ENCODE measurements at regions not wholly inside any gene's neighbourhood (a gene's known extent, or its start where the extent isn't known, plus 50 kb on each side); places are given as distances from the start of the nearest gene placed in this dataset.
"Not testable (repeated sequence)": the region's sequence is repeated elsewhere in the genome, so short reads cannot be mapped to it uniquely, and the experiment has no call there.

- DNase-seq: no peak
These were observed 121.3 kb upstream of the JADE1 start for GRCh38 chr4:128688033-128688721.

DNA sequence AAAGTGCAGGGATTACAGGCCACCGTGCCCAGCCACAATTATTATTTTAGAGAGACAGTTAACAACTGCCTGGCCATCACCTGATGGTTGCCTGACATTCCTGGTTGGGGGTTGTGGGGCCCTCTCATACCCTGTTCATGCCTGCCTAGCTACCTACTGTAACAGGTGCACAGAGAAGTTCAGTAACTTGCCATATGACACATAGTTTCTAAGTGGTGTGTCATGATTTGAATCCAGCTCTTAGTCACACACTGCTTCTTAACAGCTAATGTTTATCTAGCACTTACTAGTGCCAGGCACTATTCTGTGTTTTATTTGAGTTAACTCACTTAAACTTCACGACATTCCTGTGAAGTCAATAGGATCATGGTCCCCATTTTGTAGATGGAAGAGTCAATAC, 122.7 kb upstream of the JADE1 start:
- no peak for DNase-seq

DNA sequence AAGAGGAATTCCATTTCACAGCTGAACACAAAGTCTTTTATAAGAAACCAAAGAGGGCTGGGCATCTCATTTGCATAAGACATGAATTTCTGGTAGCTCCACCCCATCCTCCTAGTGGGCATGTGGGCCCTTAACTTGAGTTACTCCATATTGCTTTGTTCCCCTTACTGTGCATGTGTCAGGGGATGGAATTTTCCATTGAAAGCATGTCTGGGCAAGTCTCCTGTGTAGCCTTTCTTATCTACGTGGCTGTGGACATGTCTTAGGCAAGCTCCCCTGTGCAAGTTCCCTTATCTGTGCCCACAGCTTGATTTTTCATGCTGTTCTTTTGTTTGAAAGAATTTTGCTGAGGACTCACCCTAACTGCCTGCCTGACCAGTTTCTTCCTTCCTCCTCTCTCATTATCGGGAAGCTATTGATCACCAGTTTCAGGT, 123.5 kb upstream of the JADE1 start:
- no peak for DNase-seq

DNA sequence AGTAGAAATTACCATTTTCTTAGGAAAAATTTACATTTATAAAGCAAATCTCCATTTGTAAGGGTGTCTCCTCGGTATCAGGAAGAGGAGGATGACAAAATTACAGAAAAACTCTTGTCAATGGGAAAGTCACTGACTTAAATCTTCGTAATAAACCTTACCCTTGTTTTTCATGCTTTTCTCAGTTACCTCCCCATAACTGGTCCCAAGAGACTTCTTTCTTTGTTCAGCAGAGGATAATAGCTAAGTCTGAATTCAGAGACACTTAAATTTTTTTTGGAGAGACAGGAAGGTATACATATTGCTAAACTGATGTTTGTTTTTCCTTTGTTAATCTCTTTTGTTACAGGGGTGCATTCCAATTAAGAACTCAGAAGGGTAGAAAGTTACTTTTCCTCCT, 125.5 kb upstream of the JADE1 start:
- DNase-seq: no peak

DNA sequence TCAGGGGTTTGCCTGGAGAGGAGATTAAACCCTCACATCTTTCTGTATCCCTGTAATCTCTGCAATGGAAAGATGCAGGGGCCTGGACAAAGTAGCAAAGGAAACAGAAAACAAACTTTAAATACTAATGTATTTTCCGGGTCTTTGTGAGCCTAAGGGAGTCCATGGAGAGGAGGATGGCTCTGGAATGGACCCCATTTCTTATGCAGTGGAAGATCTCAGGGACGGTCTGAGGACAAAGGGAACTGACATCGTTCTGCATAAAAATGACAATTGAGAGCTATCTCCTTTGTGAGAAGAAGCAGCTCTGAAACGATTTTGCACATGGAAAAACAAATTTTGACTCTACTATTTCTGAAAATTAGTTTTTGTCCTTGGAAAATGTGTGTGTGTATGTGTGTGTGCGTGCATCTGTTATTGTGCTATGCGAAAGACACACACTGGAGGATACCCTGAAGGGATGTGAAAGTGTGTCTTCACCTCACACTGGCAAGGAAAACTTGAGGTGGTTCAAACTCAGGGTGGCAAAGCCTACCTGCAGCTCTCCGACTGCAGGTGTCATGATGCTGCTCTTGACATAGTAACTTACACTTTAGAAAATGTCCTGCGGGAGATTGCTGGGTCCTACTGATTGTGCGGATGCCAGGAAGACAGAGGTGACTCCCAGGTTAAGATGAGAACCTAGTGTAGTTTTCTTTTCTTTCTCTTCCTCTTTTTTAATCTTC, 126.4 kb upstream of the JADE1 start:
- no peak for DNase-seq

DNA sequence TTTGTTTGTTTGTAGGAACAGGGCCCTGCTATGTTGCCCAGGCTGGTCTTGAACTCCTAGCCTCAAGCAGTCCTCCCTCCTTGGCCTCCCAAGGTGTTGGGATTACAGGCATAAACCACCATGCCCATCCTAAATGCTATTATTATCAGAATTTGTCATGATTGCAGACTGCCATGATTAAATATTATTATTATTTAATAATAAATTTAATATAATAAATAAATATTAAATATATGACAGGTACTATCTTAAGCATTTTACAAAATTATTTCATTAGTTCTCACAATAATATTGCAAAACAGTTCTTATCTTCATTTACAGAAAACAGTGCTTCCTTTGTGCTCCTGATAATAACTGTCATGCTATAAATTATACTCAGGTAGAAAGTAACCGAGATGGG, 133.4 kb upstream of the JADE1 start:
- no peak for DNase-seq

DNA sequence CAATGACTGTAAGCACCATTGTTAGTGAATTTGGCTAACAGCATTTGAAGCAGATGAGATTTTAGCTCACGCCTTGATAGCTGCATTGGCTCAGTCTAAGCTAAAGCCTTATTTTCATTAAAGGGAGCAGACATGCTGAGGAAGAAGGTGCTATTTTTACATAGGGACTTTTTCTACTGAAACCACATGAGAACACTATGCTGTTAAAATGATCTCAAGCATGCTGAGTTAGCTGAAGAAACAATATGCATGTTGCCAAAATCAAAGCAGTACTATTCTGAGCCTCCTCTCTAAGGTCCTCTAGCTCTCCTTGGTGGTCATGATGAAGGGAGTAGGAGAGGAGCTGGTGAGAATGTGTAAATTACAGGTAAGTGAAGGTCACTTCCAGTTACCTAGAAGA, 134.4 kb upstream of the JADE1 start:
- DNase-seq: no peak

DNA sequence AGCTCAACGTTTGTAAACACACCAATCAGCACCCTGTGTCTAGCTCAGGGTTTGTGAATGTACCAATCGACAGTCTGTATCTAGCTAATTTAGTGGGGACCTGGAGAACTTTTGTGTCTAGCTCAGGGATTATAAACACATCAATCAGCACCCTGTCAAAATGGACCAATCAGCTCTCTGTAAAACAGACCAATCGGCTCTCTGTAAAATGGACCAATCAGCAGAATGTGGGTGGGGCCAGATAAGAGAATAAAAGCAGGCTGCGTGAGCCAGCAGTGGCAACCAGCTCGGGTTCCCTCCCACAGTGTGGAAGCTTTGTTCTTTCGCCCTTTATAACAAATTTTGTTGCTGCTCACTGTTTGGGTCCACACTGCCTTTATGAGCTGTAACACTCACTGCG, 136.3 kb upstream of the JADE1 start:
- DNase-seq: not testable (repeated sequence)

- not testable (repeated sequence) for DNase-seq
These were observed 136.9 kb upstream of the JADE1 start for GRCh38 chr4:128672596-128672995.

DNA sequence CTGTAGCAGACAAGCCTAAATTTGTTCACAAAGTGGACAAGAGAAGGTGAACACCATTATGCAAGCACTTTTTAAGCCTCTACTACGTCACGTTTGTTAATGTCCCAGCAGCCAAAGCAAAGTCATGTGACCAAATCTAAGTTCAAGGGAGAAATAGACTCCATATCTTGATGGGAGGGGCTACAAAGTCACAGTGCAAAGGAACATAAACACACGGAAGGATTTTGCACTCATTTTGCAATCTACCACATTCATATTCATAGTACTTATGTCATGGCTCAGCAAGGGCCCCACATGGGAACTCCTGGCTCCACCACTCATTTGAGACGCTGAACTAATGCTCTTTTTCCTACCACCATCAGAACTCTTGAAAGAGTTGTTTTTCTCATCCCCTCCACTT, 139.0 kb upstream of the JADE1 start:
- DNase-seq: no peak

DNA sequence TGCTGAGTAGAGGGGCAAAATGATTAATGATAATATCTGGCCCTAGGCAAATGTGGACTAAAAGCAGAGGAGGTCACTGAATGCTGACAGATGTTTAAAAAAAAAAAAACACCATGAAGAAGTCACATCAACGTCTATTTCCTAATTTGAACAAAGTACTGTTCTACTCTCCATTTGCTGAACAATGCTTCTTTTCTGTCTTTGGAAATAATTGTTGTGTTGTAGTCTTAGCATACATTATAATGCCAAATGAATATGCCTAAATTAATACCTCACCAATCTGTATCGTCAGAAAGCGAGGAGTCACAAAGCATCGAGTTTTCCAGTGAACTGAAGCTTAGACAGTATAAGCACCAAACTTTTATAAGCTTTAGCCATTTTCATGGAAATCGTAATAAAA, 140.9 kb upstream of the JADE1 start:
- no peak for DNase-seq

DNA sequence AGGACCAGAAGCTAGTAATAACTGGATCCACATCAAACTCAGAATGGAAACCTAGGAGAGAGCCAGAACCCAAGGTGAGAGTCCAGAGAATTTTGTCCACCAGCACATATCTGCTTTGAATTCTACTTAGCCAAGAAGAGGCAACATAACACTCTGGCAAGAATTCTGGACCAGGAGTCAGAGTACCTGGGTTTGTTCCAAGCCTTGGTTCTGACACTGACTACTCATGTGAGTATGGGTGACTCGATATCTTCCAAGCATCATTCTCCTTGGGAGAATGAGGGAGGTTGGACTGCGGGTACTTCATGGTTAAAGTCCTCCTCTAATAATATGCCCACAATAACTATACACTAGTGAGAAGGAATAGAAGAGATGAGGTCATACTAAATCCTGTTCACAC, 144.0 kb upstream of the JADE1 start:
- DNase-seq: no peak

GRCh38 chr4:128663325-128663724, 146.2 kb upstream of the JADE1 start:
- no peak for DNase-seq

DNA sequence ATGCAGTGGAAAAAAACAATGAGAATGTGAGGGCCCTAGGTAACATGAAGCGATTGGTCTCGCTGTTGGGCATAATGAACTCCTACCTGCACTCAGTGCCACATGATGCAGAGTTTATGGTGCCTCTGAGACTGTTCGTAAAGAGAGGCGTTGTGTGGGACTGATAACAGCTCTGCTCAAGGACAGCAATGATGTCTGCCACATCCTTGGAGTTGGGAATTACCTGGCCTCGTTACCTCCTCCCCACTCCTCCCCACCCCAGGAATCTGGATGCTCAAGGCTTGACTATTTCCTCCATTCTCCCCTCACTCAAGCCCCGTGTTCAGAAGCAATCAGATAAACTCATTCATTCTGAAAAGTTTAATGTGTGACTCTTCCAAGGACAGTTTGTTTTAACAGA, 148.0 kb upstream of the JADE1 start:
- DNase-seq: no peak

GRCh38 chr4:128660361-128661215, 148.9 kb upstream of the JADE1 start:
- DNase-seq: no peak

- DNase-seq: peak; percentile 26
These were observed 151.3 kb upstream of the JADE1 start for GRCh38 chr4:128658214-128658631.

DNA sequence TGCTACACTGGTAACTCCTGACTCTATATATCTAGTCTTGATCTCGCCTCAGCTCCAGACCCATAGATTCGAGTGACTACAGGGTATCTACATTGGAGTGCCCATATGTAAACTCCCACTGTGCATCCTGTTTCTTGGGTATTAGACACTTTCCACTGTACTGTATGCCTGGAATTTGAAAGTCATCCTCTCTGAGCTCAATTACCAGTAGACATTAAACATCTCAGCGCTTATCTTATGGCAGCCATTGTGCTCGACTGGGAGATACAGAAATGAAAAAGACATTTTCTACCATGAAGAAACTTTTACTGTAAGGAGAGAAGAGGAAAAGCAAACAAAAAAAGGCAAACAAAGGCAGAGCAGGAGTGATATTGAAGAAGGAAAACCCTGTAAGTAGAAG, 151.9 kb upstream of the JADE1 start:
- no peak for DNase-seq

DNA sequence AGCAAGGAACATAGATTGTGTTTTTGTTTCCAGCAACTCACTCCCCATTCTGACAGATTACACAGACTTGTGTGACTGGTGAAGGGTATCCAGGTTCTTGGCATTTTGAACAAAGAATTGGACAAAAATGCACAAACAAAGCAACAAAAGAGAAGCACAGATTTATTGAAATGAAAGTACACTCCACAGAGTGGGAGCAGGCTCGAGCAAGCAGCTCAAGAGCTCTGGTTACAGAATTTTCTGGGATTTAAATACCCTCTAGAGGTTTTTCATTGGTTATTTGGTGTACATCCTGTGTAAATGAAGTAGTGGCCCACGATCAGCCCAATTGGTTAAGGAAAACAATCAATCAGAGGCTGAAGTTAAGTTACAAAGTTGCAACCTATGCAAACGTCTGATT, 155.0 kb upstream of the JADE1 start:
- DNase-seq: no peak

- DNase-seq: peak; percentile 57
These were observed 155.7 kb upstream of the JADE1 start for GRCh38 chr4:128653527-128654444.

- DNase-seq: no peak
These were observed 159.8 kb upstream of the JADE1 start for GRCh38 chr4:128649575-128650205.

- no peak for DNase-seq
These were observed 160.3 kb upstream of the JADE1 start for GRCh38 chr4:128649161-128649560.

DNA sequence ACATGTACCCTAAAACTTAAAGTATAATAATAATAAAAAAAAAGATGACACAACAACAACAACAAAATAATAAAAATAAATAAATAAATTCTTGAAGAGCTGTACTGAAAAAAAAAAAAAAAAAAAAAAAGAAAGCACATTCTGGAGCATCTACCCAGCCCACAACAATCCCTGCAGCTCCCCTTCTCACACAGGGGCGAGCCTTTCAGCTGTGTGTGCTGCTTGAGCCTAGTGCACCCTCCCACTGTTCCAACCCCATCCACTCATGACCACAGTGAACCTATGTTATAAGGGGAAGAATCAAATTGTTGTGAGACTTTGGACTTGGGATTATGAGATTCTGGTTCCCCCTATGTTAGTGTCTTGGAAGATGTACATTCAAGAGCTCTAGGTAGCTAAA, 161.5 kb upstream of the JADE1 start:
- no peak for DNase-seq

Measured in right hindlimb (tissue), 1 donor.